DMS53 treated with DMSO at 0.1 percent for 48 hours (cell line): ENCODE measurements at regions not wholly inside any gene's neighbourhood (a gene's known extent, or its start where the extent isn't known, plus 50 kb on each side); places are given as distances from the start of the nearest gene placed in this dataset.
A peak's percentile ranks its signal among the peaks of the same experiment; 100 is the strongest.

Source experiments
- DNase-seq: peaks from one replicate; lab custom pipeline; 2025; ENCODE audit not compliant: unreplicated experiment; lab: John Stamatoyannopoulos, UW

- DNase-seq, result peak; percentile 57
These were observed 68.5 kb upstream of the PMFBP1 start for GRCh38 chr16:72240466-72240865.

- no peak for DNase-seq
These were observed 64.9 kb upstream of the PMFBP1 start for GRCh38 chr16:72236866-72237265.

GRCh38 chr16:72234387-72234786 lies 62.4 kb upstream of the PMFBP1 start:
- no peak for DNase-seq

GRCh38 chr16:72228014-72228413 lies 56.1 kb upstream of the PMFBP1 start:
- DNase-seq, result no peak

GRCh38 chr16:72226136-72226535 lies 54.2 kb upstream of the PMFBP1 start:
- DNase-seq, result no peak

GRCh38 chr16:72224260-72224768 lies 52.4 kb upstream of the PMFBP1 start:
- no peak for DNase-seq

DNA sequence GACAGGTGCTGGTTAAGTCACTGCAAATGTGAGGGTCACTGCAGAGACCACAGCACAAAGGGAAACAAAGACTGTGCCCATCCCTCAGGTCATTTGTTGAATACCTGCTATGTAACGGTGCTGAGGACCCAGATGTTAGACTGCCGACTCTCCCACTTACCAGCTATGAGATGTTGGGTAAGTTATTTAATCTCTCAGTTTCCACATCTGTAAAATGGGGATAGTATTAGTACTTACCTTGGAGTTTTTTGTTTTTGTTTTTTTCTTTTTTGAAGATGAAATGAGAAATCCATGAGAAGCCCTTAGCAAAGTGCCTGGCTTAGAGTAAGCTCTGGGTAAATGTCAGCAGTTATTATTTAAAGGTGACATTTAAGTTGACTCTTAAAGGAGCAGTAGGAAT lies 50.5 kb upstream of the PMFBP1 start:
- no peak for DNase-seq
